WTC11 (cell line): ENCODE measurements at regions not wholly inside any gene's neighbourhood (a gene's known extent, or its start where the extent isn't known, plus 50 kb on each side); places are given as distances from the start of the nearest gene placed in this dataset.

Source experiments
- AFF4 ChIP-seq: sonication (generic); formaldehyde crosslinking; IDR thresholded peaks from 2 replicates; pipeline ENCODE4 v1.8.1; 2023; ENCODE audit warnings: mild to moderate bottlenecking, missing genetic modification reagents, borderline replicate concordance
- CTCF ChIP-seq: fragments of 200-600 bp; IDR thresholded peaks from 2 replicates; pipeline ENCODE4 v1.8.0; 2022; ENCODE audit warnings: antibody characterized with exemption
- E2F5 ChIP-seq: sonication (generic); formaldehyde crosslinking; IDR thresholded peaks from 2 replicates; pipeline ENCODE4 v1.8.1; 2022; ENCODE audit warnings: mild to moderate bottlenecking, moderate library complexity, missing genetic modification reagents
- FOXJ3 ChIP-seq: sonication (generic); formaldehyde crosslinking; IDR thresholded peaks from 2 replicates; pipeline ENCODE4 v1.9.0; 2021; ENCODE audit warnings: missing genetic modification reagents, mild to moderate bottlenecking, borderline replicate concordance
- JUN ChIP-seq: sonication (generic); formaldehyde crosslinking; IDR thresholded peaks from 2 replicates; pipeline ENCODE4 v1.8.0; 2023; ENCODE audit warnings: mild to moderate bottlenecking, missing genetic modification reagents
- MAX ChIP-seq: sonication (generic); formaldehyde crosslinking; IDR thresholded peaks from 2 replicates; pipeline ENCODE4 v1.8.0; 2022; ENCODE audit warnings: mild to moderate bottlenecking, missing genetic modification reagents
- ZNF317 ChIP-seq: sonication (generic); formaldehyde crosslinking; IDR thresholded peaks from 2 replicates; pipeline ENCODE4 v1.8.1; 2023; ENCODE audit warnings: low read depth, mild to moderate bottlenecking, moderate library complexity, missing genetic modification reagents, borderline replicate concordance
- ZNF512 ChIP-seq: sonication (generic); formaldehyde crosslinking; IDR thresholded peaks from 2 replicates; pipeline ENCODE4 v1.8.1; 2022; ENCODE audit warnings: missing genetic modification reagents, borderline replicate concordance
- ZNF671 ChIP-seq: fragments of 250-450 bp; sonication (Bioruptor Pico); IDR thresholded peaks from 2 replicates; pipeline ENCODE4 v1.8.0; 2021; ENCODE audit warnings: mild to moderate bottlenecking
- ZSCAN18 ChIP-seq: fragments of 250-450 bp; sonication (Bioruptor Pico); IDR thresholded peaks from 2 replicates; pipeline ENCODE4 v2.1.2; 2022; ENCODE audit warnings: mild to moderate bottlenecking, moderate library complexity

- TF ChIP-seq FOXJ3 (CRISPR knock-in tag) (no peak), AFF4 (CRISPR knock-in tag) (no peak), MAX (CRISPR knock-in tag) (no peak), CTCF (no peak), JUN (CRISPR knock-in tag) (no peak), ZSCAN18 (CRISPR knock-in tag) (no peak), ZNF317 (CRISPR knock-in tag) (no peak), ZNF671 (no peak), E2F5 (no peak), ZNF512 (CRISPR knock-in tag) (no peak)
Observed at GRCh38 chr2:71791501-71792135, 338.3 kb downstream of the DYSF start.
